ENCODE measurements at regions not wholly inside any gene's neighbourhood (a gene's known extent, or its start where the extent isn't known, plus 50 kb on each side); places are given as distances from the start of the nearest gene placed in this dataset.

- H3K4me3 ChIP-seq (ENCODE audit: low read depth, low read length): no peak overlapping the region
- TF ChIP-seq CTCF (IDR thresholded peaks at IDR 0.05; ENCODE audit: low read depth, low read length): no peak
Observed at GRCh38 chr16:6957681-6958080, 375.0 kb upstream of the RBFOX1 start.

- no peak for TF ChIP-seq CTCF (IDR thresholded peaks at IDR 0.05; ENCODE audit: low read depth, low read length)
- no peak overlapping the region for H3K4me3 ChIP-seq (ENCODE audit: low read depth, low read length)
Observed at GRCh38 chr16:6956511-6956910, 376.1 kb upstream of the RBFOX1 start.

GRCh38 chr16:6955303-6955702, 377.3 kb upstream of the RBFOX1 start:
- no peak overlapping the region for H3K4me3 ChIP-seq (ENCODE audit: low read depth, low read length)
- TF ChIP-seq CTCF (IDR thresholded peaks at IDR 0.05; ENCODE audit: low read depth, low read length): no peak

GRCh38 chr16:6949240-6949639, 383.4 kb upstream of the RBFOX1 start:
- H3K4me3 ChIP-seq (ENCODE audit: low read depth, low read length): no peak overlapping the region
- no peak for TF ChIP-seq CTCF (IDR thresholded peaks at IDR 0.05; ENCODE audit: low read depth, low read length)

GRCh38 chr16:6947291-6947690, 385.4 kb upstream of the RBFOX1 start:
- no peak overlapping the region for H3K4me3 ChIP-seq (ENCODE audit: low read depth, low read length)
- no peak for TF ChIP-seq CTCF (IDR thresholded peaks at IDR 0.05; ENCODE audit: low read depth, low read length)

GRCh38 chr16:6946802-6947201, 385.8 kb upstream of the RBFOX1 start:
- TF ChIP-seq CTCF (IDR thresholded peaks at IDR 0.05; ENCODE audit: low read depth, low read length): no peak
- no peak overlapping the region for H3K4me3 ChIP-seq (ENCODE audit: low read depth, low read length)

GRCh38 chr16:6946106-6946505, 386.5 kb upstream of the RBFOX1 start:
- H3K4me3 ChIP-seq (ENCODE audit: low read depth, low read length): no peak overlapping the region
- no peak for TF ChIP-seq CTCF (IDR thresholded peaks at IDR 0.05; ENCODE audit: low read depth, low read length)

Measured in WI38 (cell line).